Adrenal gland (tissue), 5 donors: ENCODE measurements at regions not wholly inside any gene's neighbourhood (a gene's known extent, or its start where the extent isn't known, plus 50 kb on each side); places are given as distances from the start of the nearest gene placed in this dataset.

Experiments
- CTCF ChIP-seq, 6 experiments: fragments of 450-650 bp in 4 of 6; fragments of 200-600 bp in 2 of 6; sonication (generic) in 1 of 6; IDR thresholded peaks; 1 replicate in 5 of 6; 2 replicates in 1 of 6; pipeline versions ENCODE4 v1.5.1 to v1.8.0; 2016 to 2021; ENCODE audit warnings: antibody characterized with exemption in 6 of 6, mild to moderate bottlenecking in 2 of 6, moderate library complexity in 1 of 6
- POLR2A ChIP-seq, 2 donors: fragments of 450-650 bp; IDR thresholded peaks; one replicate each; pipeline ENCODE4 v1.6.1; 2017; ENCODE audit warnings: antibody characterized with exemption in 2 of 2, mild to moderate bottlenecking in 2 of 2, moderate library complexity in 1 of 2
- donor health status: DM: no; HTN: no; CAD: no.

GRCh38 chr5:87015901-87016300 is 251.8 kb upstream of the RASA1 start:
- TF ChIP-seq CTCF (IDR thresholded peaks at IDR 0.05) (no peak), POLR2A (IDR thresholded peaks at IDR 0.05) (no peak)
